ENCODE measurements at regions not wholly inside any gene's neighbourhood (a gene's known extent, or its start where the extent isn't known, plus 50 kb on each side); places are given as distances from the start of the nearest gene placed in this dataset.
"Not testable (repeated sequence)": the region's sequence is repeated elsewhere in the genome, so short reads cannot be mapped to it uniquely, and the experiment has no call there.

DNA sequence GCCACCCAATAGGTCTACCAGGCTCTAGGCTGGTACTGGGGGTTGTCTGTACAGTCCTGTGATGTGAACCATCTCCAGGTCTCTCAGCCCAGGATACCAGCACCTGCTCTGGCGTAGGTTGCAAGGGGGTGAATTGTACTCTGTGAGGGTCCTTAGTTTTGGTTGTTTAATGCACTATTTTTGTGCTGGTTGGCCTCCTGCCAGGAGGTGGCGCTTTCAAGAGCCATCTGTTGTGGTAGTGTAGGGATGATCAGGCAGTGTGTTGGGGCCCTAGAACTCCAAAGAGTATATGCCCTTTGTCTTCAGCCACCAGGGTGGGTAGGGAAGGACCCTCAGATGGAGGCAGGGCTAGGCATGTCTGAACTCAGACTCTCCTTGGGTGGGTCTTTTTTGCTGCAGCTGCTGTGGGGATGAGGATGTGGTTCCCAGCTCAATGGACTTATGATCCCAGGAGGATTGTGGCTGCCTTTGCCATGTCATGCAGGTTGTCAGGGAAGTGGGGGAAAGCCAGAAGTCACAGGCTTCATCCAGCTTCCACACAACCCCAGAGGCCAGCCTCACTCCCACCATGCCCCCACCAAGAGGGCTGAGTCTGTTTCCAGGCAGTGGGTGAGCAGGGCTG lies 301.8 kb upstream of the CHRM3 start:
- Histone ChIP-seq H3K79me2 (ENCODE audit: control insufficient read depth, insufficient read depth, low read length) (no peaks in the 10 kb centered on the region), H3K4me3 (ENCODE audit: control extremely low read depth in 1 of 5, extremely low read depth in 1 of 5, insufficient read depth in 1 of 5, low read depth in 2 of 5, low read length in 4 of 5) (no peak overlapping the region), H3K4me1 (ENCODE audit: control insufficient read depth in 2 of 2, insufficient read depth in 2 of 2, low read length in 2 of 2) (no peaks in the 10 kb centered on the region), H3K4me2 (replicated peaks; ENCODE audit: low read depth, low read length, poor library complexity, severe bottlenecking) (no peak overlapping the region), H3K9ac (ENCODE audit: low read length) (no peak overlapping the region), H3K36me3 (replicated peaks in 1 of 2; ENCODE audit: control extremely low read depth in 1 of 2, control insufficient read depth in 1 of 2, extremely low read depth in 1 of 2, insufficient read depth in 2 of 2, low read length in 1 of 2) (no peaks in the 10 kb centered on the region), H3K27me3 (replicated peaks in 1 of 4; ENCODE audit: control extremely low read depth in 1 of 4, control insufficient read depth in 3 of 4, insufficient read depth in 4 of 4, low read length in 3 of 4) (no peaks in the 10 kb centered on the region), H3K9me3 (ENCODE audit: control extremely low read depth in 1 of 3, control insufficient read depth in 2 of 3, insufficient read depth in 1 of 3, low read length in 2 of 3) (peaks cover 0 to 5% (median 0%) of the 10 kb centered on the region in 3 donors), H3K27ac (ENCODE audit: low read length in 2 of 2) (no peak overlapping the region), H2AFZ (ENCODE audit: insufficient read depth, low read depth, low read length, poor library complexity, severe bottlenecking) (no peak overlapping the region), H4K20me1 (ENCODE audit: control insufficient read depth, insufficient read depth, low read length, poor library complexity, severe bottlenecking) (no peaks in the 10 kb centered on the region)
- no peak for DNase-seq
- Mint-ChIP-seq H3K4me3 (no peak overlapping the region), H3K4me1 (no peaks in the 10 kb centered on the region), H3K9me3 (ENCODE audit: insufficient read depth) (peaks cover 17% of the 10 kb centered on the region), H3K27me3 (no peaks in the 10 kb centered on the region), H3K27ac (no peak overlapping the region)
- ChIA-PET CTCF (no interaction called here), POLR2A (no interaction called here)
- no peak for TF ChIP-seq EZH2 (IDR thresholded peaks at IDR 0.05; ENCODE audit: borderline replicate concordance, insufficient read depth, low read depth, low read length, poor library complexity, severe bottlenecking)
- TF ChIP-seq, protein P1, sequence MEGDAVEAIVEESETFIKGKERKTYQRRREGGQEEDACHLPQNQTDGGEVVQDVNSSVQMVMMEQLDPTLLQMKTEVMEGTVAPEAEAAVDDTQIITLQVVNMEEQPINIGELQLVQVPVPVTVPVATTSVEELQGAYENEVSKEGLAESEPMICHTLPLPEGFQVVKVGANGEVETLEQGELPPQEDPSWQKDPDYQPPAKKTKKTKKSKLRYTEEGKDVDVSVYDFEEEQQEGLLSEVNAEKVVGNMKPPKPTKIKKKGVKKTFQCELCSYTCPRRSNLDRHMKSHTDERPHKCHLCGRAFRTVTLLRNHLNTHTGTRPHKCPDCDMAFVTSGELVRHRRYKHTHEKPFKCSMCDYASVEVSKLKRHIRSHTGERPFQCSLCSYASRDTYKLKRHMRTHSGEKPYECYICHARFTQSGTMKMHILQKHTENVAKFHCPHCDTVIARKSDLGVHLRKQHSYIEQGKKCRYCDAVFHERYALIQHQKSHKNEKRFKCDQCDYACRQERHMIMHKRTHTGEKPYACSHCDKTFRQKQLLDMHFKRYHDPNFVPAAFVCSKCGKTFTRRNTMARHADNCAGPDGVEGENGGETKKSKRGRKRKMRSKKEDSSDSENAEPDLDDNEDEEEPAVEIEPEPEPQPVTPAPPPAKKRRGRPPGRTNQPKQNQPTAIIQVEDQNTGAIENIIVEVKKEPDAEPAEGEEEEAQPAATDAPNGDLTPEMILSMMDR (IDR thresholded peaks at IDR 0.05): no peak
- no peak for ATAC-seq (ENCODE audit: low read depth)
- WGBS (ENCODE audit: insufficient coverage): 94% methylated on average over 2 of the region's 2 CpGs
- intact Hi-C loops (cut with micrococcal nuclease): no loop called here

DNA sequence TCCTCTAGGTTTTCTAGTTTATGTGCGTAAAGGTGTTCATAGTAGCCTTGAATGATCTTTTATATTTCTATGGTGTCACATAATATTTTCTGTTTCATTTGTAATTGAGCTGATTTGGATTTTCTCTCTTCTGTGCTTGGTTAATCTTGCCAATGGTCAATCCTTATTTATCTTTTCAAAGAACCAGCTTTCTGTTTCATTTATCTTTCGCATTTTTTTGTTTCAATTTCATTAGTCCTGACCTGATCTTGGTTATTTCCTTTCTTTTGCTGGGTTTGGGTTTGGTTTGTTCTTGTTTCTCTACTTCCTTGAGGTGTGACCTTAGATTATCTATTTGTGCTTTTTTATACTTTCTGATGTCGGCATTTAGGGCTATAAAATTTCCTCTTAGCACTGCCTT lies 304.4 kb upstream of the CHRM3 start:
- H3K27ac ChIP-seq (ENCODE audit: low read length in 2 of 2); H4K20me1 ChIP-seq (ENCODE audit: control insufficient read depth, insufficient read depth, low read length, poor library complexity, severe bottlenecking); H3K4me1 ChIP-seq (ENCODE audit: control insufficient read depth in 2 of 2, insufficient read depth in 2 of 2, low read length in 2 of 2); POLR2A ChIA-PET; H3K27me3 Mint-ChIP-seq; H3K79me2 ChIP-seq (ENCODE audit: control insufficient read depth, insufficient read depth, low read length); ATAC-seq (ENCODE audit: low read depth); intact Hi-C loops (cut with micrococcal nuclease); H2AFZ ChIP-seq (ENCODE audit: insufficient read depth, low read depth, low read length, poor library complexity, severe bottlenecking); H3K4me3 ChIP-seq (ENCODE audit: control extremely low read depth in 1 of 5, extremely low read depth in 1 of 5, insufficient read depth in 1 of 5, low read depth in 2 of 5, low read length in 4 of 5); H3K27me3 ChIP-seq (replicated peaks in 1 of 4; ENCODE audit: control extremely low read depth in 1 of 4, control insufficient read depth in 3 of 4, insufficient read depth in 4 of 4, low read length in 3 of 4); CTCF ChIA-PET; H3K9me3 ChIP-seq (ENCODE audit: control extremely low read depth in 1 of 3, control insufficient read depth in 2 of 3, insufficient read depth in 1 of 3, low read length in 2 of 3); H3K4me2 ChIP-seq (replicated peaks; ENCODE audit: low read depth, low read length, poor library complexity, severe bottlenecking); H3K9ac ChIP-seq (ENCODE audit: low read length); H3K27ac Mint-ChIP-seq; H3K4me1 Mint-ChIP-seq; H3K4me3 Mint-ChIP-seq; DNase-seq; H3K36me3 ChIP-seq (replicated peaks in 1 of 2; ENCODE audit: control extremely low read depth in 1 of 2, control insufficient read depth in 1 of 2, extremely low read depth in 1 of 2, insufficient read depth in 2 of 2, low read length in 1 of 2): not testable (repeated sequence)
- peaks cover 20% of the 10 kb centered on the region for H3K9me3 Mint-ChIP-seq (ENCODE audit: insufficient read depth)
- WGBS (ENCODE audit: insufficient coverage): no CpG with 5 or more reads among the region's 3 CpGs

All from B cell (primary cell).